ENCODE measurements at regions not wholly inside any gene's neighbourhood (a gene's known extent, or its start where the extent isn't known, plus 50 kb on each side); places are given as distances from the start of the nearest gene placed in this dataset.

GRCh38 chr2:217632043-217632442 is 370.8 kb downstream of the TNS1 start:
- Histone ChIP-seq H3K4me1 (ENCODE audit: control insufficient read depth, insufficient read depth, low read length) (no peaks in the 10 kb centered on the region), H3K9me3 (ENCODE audit: control insufficient read depth, insufficient read depth, low read length) (no peaks in the 10 kb centered on the region), H3K4me3 (ENCODE audit: low read length) (no peak overlapping the region), H3K36me3 (ENCODE audit: control insufficient read depth, insufficient read depth, low read length) (no peaks in the 10 kb centered on the region), H3K27ac (ENCODE audit: low read length) (no peak overlapping the region), H3K27me3 (ENCODE audit: control insufficient read depth, insufficient read depth, low read length) (no peaks in the 10 kb centered on the region)
- DNase-seq (ENCODE audit: low read depth, low spot score) = no peak
- WGBS (ENCODE audit: insufficient coverage, insufficient read length) = no CpG with 5 or more reads among the region's 1 CpG

GRCh38 chr2:217631115-217631514 is 371.7 kb downstream of the TNS1 start:
- DNase-seq (ENCODE audit: low read depth, low spot score) = no peak
- no peaks in the 10 kb centered on the region for H3K27me3 ChIP-seq (ENCODE audit: control insufficient read depth, insufficient read depth, low read length)
- no peak overlapping the region for H3K4me3 ChIP-seq (ENCODE audit: low read length)
- H3K4me1 ChIP-seq (ENCODE audit: control insufficient read depth, insufficient read depth, low read length) = no peaks in the 10 kb centered on the region
- H3K36me3 ChIP-seq (ENCODE audit: control insufficient read depth, insufficient read depth, low read length) = no peaks in the 10 kb centered on the region
- WGBS (ENCODE audit: insufficient coverage, insufficient read length) = no CpG with 5 or more reads among the region's 10 CpGs
- H3K9me3 ChIP-seq (ENCODE audit: control insufficient read depth, insufficient read depth, low read length) = no peaks in the 10 kb centered on the region
- no peak overlapping the region for H3K27ac ChIP-seq (ENCODE audit: low read length)

- no peak overlapping the region for H3K27ac ChIP-seq (ENCODE audit: low read length)
- H3K4me3 ChIP-seq (ENCODE audit: low read length) = no peak overlapping the region
- DNase-seq (ENCODE audit: low read depth, low spot score) = no peak
- H3K36me3 ChIP-seq (ENCODE audit: control insufficient read depth, insufficient read depth, low read length) = no peaks in the 10 kb centered on the region
- no peaks in the 10 kb centered on the region for H3K4me1 ChIP-seq (ENCODE audit: control insufficient read depth, insufficient read depth, low read length)
- no peaks in the 10 kb centered on the region for H3K9me3 ChIP-seq (ENCODE audit: control insufficient read depth, insufficient read depth, low read length)
- H3K27me3 ChIP-seq (ENCODE audit: control insufficient read depth, insufficient read depth, low read length) = no peaks in the 10 kb centered on the region
These were observed 373.4 kb downstream of the TNS1 start for GRCh38 chr2:217629347-217629746.

GRCh38 chr2:217628061-217628460 is 374.7 kb downstream of the TNS1 start:
- no CpG with 5 or more reads among the region's 2 CpGs for WGBS (ENCODE audit: insufficient coverage, insufficient read length)
- Histone ChIP-seq H3K4me3 (ENCODE audit: low read length) (no peak overlapping the region), H3K36me3 (ENCODE audit: control insufficient read depth, insufficient read depth, low read length) (no peaks in the 10 kb centered on the region), H3K4me1 (ENCODE audit: control insufficient read depth, insufficient read depth, low read length) (no peaks in the 10 kb centered on the region), H3K9me3 (ENCODE audit: control insufficient read depth, insufficient read depth, low read length) (no peaks in the 10 kb centered on the region), H3K27ac (ENCODE audit: low read length) (no peak overlapping the region), H3K27me3 (ENCODE audit: control insufficient read depth, insufficient read depth, low read length) (no peaks in the 10 kb centered on the region)
- no peak for DNase-seq (ENCODE audit: low read depth, low spot score)

GRCh38 chr2:217626926-217627325 is 375.9 kb downstream of the TNS1 start:
- Histone ChIP-seq H3K36me3 (ENCODE audit: control insufficient read depth, insufficient read depth, low read length) (no peaks in the 10 kb centered on the region), H3K4me1 (ENCODE audit: control insufficient read depth, insufficient read depth, low read length) (peaks cover 2% of the 10 kb centered on the region), H3K27ac (ENCODE audit: low read length) (no peak overlapping the region), H3K27me3 (ENCODE audit: control insufficient read depth, insufficient read depth, low read length) (no peaks in the 10 kb centered on the region), H3K9me3 (ENCODE audit: control insufficient read depth, insufficient read depth, low read length) (no peaks in the 10 kb centered on the region), H3K4me3 (ENCODE audit: low read length) (no peak overlapping the region)
- DNase-seq (ENCODE audit: low read depth, low spot score) = no peak
- WGBS (ENCODE audit: insufficient coverage, insufficient read length) = no CpG with 5 or more reads among the region's 5 CpGs

GRCh38 chr2:217625557-217626169 is 377.1 kb downstream of the TNS1 start:
- Histone ChIP-seq H3K36me3 (ENCODE audit: control insufficient read depth, insufficient read depth, low read length) (no peaks in the 10 kb centered on the region), H3K4me3 (ENCODE audit: low read length) (no peak overlapping the region), H3K4me1 (ENCODE audit: control insufficient read depth, insufficient read depth, low read length) (peaks cover 4% of the 10 kb centered on the region), H3K9me3 (ENCODE audit: control insufficient read depth, insufficient read depth, low read length) (no peaks in the 10 kb centered on the region), H3K27me3 (ENCODE audit: control insufficient read depth, insufficient read depth, low read length) (no peaks in the 10 kb centered on the region), H3K27ac (ENCODE audit: low read length) (no peak overlapping the region)
- no CpG with 5 or more reads among the region's 4 CpGs for WGBS (ENCODE audit: insufficient coverage, insufficient read length)
- DNase-seq (ENCODE audit: low read depth, low spot score) = no peak

- Histone ChIP-seq H3K27ac (ENCODE audit: low read length) (no peak overlapping the region), H3K4me3 (ENCODE audit: low read length) (no peak overlapping the region), H3K9me3 (ENCODE audit: control insufficient read depth, insufficient read depth, low read length) (no peaks in the 10 kb centered on the region), H3K27me3 (ENCODE audit: control insufficient read depth, insufficient read depth, low read length) (no peaks in the 10 kb centered on the region), H3K36me3 (ENCODE audit: control insufficient read depth, insufficient read depth, low read length) (no peaks in the 10 kb centered on the region), H3K4me1 (ENCODE audit: control insufficient read depth, insufficient read depth, low read length) (peaks cover 4% of the 10 kb centered on the region)
- DNase-seq (ENCODE audit: low read depth, low spot score) = no peak
- WGBS (ENCODE audit: insufficient coverage, insufficient read length) = no CpG with 5 or more reads among the region's 2 CpGs
These were observed 379.4 kb downstream of the TNS1 start for GRCh38 chr2:217623281-217623912.

- no peak for DNase-seq (ENCODE audit: low read depth, low spot score)
- no peak overlapping the region for H3K4me3 ChIP-seq (ENCODE audit: low read length)
- no CpG with 5 or more reads among the region's 9 CpGs for WGBS (ENCODE audit: insufficient coverage, insufficient read length)
- H3K27ac ChIP-seq (ENCODE audit: low read length) = no peak overlapping the region
- peaks cover 4% of the 10 kb centered on the region for H3K4me1 ChIP-seq (ENCODE audit: control insufficient read depth, insufficient read depth, low read length)
- H3K36me3 ChIP-seq (ENCODE audit: control insufficient read depth, insufficient read depth, low read length) = no peaks in the 10 kb centered on the region
- no peaks in the 10 kb centered on the region for H3K27me3 ChIP-seq (ENCODE audit: control insufficient read depth, insufficient read depth, low read length)
- no peaks in the 10 kb centered on the region for H3K9me3 ChIP-seq (ENCODE audit: control insufficient read depth, insufficient read depth, low read length)
These were observed 380.4 kb downstream of the TNS1 start for GRCh38 chr2:217622205-217623060.

GRCh38 chr2:217621391-217621801 is 381.4 kb downstream of the TNS1 start:
- Histone ChIP-seq H3K4me3 (ENCODE audit: low read length) (no peak overlapping the region), H3K27ac (ENCODE audit: low read length) (no peak overlapping the region), H3K36me3 (ENCODE audit: control insufficient read depth, insufficient read depth, low read length) (no peaks in the 10 kb centered on the region), H3K4me1 (ENCODE audit: control insufficient read depth, insufficient read depth, low read length) (peaks cover 4% of the 10 kb centered on the region), H3K27me3 (ENCODE audit: control insufficient read depth, insufficient read depth, low read length) (no peaks in the 10 kb centered on the region), H3K9me3 (ENCODE audit: control insufficient read depth, insufficient read depth, low read length) (no peaks in the 10 kb centered on the region)
- no peak for DNase-seq (ENCODE audit: low read depth, low spot score)
- no CpG with 5 or more reads among the region's 2 CpGs for WGBS (ENCODE audit: insufficient coverage, insufficient read length)

GRCh38 chr2:217618744-217619143 is 384.1 kb downstream of the TNS1 start:
- no CpG with 5 or more reads among the region's 2 CpGs for WGBS (ENCODE audit: insufficient coverage, insufficient read length)
- H3K4me1 ChIP-seq (ENCODE audit: control insufficient read depth, insufficient read depth, low read length) = peaks cover 4% of the 10 kb centered on the region
- H3K4me3 ChIP-seq (ENCODE audit: low read length) = no peak overlapping the region
- H3K27ac ChIP-seq (ENCODE audit: low read length) = no peak overlapping the region
- DNase-seq (ENCODE audit: low read depth, low spot score) = no peak
- H3K36me3 ChIP-seq (ENCODE audit: control insufficient read depth, insufficient read depth, low read length) = no peaks in the 10 kb centered on the region
- no peaks in the 10 kb centered on the region for H3K9me3 ChIP-seq (ENCODE audit: control insufficient read depth, insufficient read depth, low read length)
- no peaks in the 10 kb centered on the region for H3K27me3 ChIP-seq (ENCODE audit: control insufficient read depth, insufficient read depth, low read length)
